Ammon's horn (tissue), 1 donor: ENCODE measurements at regions not wholly inside any gene's neighbourhood (a gene's known extent, or its start where the extent isn't known, plus 50 kb on each side); places are given as distances from the start of the nearest gene placed in this dataset.
"Not testable (repeated sequence)": the region's sequence is repeated elsewhere in the genome, so short reads cannot be mapped to it uniquely, and the experiment has no call there.

Source experiments
- DNase-seq: peaks from one replicate; pipeline ENCODE4 v3.0.0-alpha.2; 2016; ENCODE audit warnings: low spot score

DNA sequence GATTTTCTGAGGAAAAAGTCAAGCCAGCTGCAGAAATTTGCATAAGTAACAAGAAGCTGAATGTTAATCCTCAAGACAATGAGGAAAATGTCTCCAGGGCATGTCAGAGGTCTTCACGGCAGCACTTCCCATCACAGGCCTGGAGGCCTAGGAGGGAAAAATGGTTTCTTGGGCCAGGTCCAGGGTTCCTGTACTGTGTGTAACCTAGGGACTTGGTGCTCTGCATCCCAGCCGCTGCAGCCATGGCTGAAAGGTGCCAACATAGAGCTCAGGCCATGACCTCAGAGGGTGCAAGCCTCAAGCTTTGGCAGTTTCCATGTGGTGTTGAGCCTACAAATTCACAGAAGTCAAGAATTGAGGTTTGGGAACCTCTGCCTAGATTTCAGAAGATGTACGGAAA lies 144.1 kb downstream of the AKR1D1 start:
- DNase-seq: not testable (repeated sequence)

DNA sequence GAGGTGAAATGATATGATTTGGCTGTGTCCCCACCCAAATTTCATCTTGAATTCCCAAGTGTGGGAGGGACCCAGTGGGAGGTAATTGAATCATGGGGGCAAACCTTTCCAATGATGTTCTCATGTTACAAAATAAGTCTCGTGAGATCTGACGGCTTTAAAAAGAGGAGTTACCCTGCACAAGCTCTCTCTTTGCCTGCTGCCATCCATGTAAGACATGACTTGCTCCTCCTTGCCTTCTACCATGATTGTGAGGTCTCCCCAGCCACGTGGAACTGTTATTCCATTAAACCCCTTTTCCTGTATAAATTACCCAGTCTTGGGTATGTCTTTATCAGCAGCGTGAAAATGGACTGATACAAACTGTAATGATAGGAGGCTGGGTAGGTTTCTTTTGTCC lies 145.1 kb downstream of the AKR1D1 start:
- DNase-seq: not testable (repeated sequence)

DNA sequence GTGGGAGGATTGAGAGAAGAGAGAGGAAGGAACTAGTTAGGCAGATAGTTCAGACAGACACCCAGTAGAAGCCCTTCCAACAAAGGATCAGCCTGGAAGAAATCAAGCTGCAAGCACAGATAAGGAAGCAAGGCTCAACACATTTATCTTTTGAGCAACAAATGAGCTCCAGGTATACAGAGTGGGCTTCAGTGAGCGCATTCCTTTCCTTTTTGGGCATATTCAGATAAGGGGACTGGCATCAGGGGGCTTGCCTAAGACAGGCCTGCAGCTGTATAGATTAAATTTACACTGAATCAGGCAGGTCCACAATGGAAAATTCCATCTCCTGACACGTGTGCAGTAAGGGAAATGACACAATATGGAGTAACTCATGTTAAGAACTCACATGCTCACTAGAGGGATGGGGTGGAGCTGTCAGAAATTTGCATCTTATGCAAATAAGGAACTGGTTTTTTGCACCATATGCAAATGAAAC lies 147.2 kb downstream of the AKR1D1 start:
- no peak for DNase-seq

DNA sequence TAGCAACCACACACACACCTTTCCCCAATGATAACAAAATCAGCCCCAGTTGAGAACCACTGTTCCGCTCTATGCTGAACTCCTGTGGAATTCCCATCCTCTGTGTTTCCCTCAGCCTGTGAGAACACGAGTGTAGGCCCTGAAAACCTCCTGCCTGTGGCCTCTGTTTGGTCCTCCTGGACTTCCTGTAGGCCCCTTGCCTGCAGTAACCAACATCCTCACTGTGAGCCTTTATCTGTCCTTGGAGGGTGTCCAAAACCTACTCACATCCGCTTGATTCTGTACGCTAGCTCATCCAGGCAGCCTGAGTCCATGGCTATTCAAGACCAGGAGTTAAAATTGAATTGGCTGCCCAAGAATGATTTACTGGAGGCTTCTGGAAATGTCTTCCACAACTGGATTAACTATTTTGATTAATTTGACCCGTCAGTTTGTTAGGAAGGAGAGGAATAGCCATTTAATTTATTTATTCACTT lies 149.8 kb downstream of the AKR1D1 start:
- DNase-seq: peak; percentile 70

DNA sequence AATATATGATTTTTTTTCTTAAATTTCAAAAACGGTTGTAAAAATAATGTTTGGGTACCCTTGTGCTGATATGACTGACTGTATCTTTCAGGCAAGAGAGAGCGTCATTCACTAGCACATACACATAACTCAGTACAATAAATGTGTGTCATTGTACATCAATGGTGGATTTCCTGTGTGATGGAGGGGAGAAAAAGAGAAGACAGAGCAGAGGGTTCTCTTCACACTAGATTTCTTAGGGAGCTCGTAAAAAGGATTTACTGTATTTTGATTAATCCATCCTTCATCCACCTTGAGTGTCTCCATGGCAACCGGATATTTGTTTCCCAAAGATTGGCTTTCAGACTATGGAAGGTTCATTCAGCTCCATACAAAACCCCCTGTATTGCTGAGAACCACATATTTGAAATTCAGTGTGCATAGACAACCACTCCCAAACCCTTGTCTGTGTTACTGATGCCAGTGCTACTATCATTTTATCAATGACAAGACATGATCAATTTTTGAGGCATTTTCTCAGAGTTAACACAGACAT lies 150.6 kb downstream of the AKR1D1 start:
- DNase-seq: no peak

DNA sequence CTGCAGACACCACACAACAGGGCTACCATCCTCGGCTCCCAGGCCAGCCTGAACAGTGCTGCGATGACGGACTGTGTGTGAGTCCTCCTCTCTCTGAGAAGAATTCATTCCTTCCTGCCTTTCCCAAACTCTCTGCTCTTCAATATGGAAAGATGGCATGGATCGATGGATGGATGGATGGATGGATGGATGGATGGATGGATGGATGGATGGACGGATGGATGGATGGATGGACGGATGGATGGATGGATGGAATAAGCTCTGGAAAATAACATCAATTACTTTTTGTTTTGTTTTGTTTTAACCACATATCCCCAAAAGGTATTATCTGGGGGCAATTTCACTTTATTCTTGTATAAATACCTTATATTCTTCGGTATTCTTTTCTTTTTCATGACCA lies 151.9 kb downstream of the AKR1D1 start:
- no peak for DNase-seq

DNA sequence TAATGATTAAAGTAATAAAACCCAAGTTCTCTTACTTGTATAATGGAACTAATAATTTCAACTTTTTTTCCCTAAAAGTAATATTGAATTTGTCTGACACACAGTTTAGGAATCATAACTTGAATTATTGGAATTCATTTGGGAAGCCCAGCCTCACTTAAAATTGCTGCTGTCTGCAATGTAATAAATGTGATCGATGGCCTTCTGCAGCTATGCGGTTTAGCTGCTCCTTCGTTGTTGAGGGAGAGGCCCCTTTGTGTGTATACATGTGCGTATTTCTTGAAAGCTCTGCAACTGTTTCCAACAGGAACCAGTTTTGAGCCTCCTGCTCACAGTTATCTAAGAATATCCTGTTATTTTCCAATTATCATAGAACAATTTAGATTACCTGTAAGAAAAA lies 152.5 kb downstream of the AKR1D1 start:
- no peak for DNase-seq

DNA sequence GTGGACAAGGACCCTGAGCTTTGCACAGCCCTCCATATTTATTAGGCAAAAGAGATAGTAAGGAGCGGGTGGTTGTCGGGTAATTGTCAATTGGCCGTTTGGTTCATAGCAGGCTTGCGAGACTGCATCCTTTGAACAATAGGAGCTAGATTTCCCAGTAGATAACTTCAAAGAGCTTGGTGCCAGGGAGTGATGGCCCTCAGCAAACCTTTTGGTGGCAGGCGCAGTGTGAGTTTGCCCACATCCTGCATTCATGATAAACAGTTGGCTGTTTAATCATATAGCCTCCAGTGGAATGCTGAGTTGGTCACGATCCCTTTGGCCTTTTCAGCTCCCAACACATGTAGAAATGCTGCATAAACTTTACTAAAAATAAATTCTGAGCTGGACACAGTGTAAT lies 156.9 kb downstream of the AKR1D1 start:
- no peak for DNase-seq

DNA sequence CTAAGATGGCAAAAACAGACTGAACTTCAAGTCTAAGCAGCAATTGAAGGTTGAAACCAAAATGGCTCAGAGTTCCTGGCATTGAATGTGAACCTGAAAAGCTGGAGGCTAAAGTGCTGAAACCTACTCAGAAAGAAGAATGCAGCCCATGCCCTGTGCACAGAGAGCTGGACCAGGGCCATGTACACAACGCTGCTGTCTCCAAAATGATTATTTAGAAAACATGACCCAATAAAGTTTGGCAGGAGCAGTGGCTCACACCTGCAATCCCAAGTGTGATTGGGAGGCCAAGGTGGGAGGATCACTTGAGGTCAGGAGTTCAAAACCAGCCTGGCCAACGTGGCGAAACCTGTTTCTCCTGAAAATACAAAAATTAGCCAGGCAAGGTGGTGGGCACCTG lies 158.9 kb downstream of the AKR1D1 start:
- DNase-seq: no peak

DNA sequence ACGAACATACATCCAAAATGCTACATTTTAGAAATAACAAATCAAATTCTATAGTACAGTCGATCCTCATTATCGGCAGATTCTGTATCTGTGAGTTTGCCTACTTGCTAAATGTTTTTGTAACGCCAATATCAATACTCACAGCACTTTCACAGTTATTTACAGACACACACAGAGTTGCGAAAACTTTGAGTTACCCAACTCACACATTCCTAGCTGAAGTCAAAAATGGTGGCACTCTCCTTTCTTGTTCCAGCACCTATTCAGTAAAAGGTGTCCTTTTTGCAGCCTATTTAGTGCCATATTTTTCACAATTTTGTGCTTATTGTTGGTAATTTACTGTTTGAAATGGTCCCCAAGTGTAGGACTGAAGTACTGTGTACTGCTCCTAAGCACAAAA lies 161.7 kb downstream of the AKR1D1 start:
- DNase-seq: no peak

DNA sequence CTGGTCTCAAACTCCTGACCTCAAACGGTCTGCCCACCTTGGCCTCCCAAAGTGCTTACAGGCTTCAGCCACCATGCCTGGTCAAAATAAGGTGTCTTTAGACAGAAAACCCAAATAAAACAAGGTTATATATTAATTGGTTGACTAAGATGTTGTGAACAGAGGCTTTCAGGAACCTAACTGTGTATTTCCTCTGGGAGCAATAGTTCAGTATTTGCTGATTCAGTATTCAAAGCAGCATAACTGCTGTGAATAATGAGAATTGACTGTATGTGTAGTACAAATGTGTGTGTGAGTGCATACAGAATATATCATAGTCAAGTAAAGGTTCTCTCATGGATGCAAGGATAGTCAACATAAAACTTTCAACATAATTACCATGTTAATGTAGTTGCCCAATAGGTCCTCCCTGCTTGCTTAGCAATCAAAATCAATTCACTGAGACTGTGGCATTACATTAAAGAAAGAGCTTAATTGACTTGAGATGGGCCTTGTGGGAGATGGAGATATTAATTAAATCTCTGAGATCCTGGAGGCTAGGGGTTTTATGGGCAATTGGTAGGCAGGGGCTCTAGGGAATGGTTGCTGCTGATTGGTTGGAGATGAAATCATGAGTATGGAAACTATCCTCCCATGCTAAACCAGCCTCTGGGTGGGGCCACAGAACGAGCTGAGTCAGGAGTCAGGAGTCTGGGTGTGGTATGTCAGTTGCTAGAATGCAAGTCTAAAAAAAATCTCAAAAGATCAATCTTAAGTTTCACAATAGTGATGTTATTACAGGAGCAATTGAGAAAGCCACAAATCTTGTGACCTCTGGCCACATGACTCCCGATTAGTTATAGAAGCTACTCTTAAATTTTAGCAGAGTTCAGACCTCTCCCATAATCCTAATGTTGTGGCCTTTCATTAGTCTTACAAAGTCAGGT lies 162.7 kb downstream of the AKR1D1 start:
- no peak for DNase-seq

DNA sequence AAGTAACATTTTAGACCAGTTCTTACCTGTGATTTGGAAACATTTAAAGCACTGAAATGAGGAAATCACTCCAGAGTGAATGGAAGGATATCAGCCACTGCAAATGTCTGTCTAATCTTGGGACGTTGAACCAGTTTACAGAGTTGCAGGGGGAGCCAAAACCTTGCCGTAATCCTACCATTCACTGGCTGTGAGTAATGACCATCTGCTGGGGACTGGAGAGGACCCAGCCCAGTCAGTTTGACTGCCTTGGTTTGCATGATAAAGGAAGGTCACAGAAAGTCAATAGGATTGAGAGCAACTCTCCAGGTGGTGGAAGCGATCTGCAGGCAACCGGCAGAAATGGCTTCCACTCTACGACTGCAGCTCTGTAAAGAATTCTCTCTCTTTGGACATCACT lies 167.2 kb downstream of the AKR1D1 start:
- DNase-seq: no peak

DNA sequence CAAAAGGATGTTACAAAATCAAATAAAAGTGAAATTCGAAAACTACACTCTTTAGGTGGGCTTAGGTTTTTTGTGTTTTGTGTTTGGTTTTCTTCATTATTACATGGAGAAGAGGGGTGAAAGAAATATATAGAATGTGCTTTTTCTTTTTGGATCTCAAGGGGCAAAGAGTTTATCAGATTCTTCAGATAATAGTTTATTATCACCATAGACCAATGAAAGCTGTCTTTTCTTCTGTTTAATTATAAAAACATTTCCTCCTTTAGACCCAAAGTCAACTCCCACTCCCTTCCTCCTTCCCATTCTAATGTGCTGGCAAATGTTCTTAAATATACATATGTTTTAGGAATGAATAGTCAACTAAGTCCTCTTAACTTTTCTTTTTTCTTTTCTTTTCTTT lies 167.6 kb downstream of the AKR1D1 start:
- no peak for DNase-seq

DNA sequence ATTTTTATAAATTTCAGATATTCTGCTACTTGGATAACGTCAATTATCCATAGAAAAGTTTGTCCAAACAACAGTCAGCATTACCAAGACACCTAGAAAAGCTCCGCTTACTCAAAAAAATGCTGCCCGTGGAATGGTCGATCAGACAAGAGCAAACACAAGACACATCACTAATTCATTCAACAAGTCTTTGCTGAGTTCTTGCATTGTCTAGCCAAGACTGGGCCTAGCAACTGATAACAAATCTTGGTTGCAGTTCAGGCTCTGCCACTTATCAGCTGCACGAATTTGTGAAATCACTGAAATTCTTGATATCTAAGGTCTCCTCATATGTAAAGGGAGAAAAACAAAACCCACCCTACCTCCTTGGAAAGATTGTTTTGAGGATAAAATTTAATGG lies 168.3 kb downstream of the AKR1D1 start:
- no peak for DNase-seq

DNA sequence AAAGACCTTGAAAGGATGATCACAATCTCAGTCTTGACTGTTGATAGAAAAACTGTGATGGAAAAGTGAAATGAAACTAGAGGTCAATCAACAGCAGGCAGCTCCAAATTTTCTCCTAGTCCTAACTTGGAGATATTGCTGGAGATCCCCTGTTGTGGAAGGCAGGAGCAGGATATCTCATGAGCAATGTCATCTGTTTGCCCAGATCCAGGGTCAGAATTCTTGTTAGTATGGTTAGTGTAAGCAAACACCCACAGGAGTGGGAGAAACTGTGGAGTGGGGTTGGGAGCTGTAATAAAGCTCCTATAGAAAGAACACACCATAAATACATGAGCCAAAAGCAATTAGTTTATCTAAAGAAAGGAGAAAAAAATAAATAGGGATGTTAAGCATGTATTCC lies 169.0 kb downstream of the AKR1D1 start:
- no peak for DNase-seq

DNA sequence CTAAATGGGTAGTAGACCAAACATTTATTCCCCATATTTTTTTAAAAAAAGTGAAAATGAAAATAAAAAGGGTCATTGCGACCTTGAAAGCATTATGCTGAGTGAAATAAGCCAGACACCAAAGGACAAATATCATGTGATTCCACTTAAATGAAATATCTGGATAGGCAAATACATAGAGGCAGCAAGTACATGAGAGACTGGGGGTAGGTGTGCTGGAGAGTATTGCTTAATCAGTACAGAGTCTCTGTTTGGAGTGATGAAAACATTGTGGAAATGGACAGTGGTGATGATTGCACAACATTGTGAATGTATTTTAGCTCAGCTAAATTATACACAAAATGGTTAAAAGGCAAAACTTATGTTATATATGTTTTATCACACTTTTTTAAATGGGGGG lies 169.4 kb downstream of the AKR1D1 start:
- no peak for DNase-seq

DNA sequence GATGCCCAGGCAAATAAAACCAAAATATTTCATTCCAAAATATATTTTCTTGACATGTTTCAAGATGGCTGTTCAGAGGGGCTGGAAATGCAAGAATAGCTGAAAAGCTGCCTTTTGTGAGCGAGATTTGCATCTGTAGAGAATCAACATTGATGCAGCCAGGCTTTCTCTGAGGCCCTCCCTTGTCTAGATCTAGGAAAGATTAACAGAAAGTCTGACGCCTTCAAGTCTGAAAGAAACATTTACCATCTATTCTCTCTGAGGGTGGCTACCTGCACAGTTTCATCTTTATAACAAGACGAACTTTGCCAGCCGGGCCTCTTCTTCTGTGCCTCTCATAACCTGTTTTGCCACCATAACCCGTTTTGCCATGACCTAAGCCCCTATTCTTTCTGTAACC lies 170.2 kb downstream of the AKR1D1 start:
- no peak for DNase-seq

DNA sequence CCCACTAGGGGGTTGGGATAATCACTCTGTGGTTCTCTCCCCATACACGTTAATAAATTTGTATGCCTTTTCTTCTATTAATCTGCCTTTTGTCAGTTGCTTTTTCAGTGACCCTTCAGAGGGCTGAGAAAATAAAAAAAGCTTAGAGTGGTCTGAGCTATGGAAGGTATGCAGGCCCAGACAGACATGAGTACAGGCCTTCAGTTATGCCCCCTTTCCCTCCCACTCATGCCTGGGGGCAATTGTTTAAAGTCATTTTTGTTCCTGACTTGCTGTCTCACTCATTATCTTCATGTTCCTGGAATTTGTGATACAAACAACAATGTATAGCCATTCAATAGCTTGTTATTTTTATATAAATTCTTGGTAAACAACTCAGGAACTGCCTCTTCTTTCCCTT lies 170.8 kb downstream of the AKR1D1 start:
- no peak for DNase-seq

DNA sequence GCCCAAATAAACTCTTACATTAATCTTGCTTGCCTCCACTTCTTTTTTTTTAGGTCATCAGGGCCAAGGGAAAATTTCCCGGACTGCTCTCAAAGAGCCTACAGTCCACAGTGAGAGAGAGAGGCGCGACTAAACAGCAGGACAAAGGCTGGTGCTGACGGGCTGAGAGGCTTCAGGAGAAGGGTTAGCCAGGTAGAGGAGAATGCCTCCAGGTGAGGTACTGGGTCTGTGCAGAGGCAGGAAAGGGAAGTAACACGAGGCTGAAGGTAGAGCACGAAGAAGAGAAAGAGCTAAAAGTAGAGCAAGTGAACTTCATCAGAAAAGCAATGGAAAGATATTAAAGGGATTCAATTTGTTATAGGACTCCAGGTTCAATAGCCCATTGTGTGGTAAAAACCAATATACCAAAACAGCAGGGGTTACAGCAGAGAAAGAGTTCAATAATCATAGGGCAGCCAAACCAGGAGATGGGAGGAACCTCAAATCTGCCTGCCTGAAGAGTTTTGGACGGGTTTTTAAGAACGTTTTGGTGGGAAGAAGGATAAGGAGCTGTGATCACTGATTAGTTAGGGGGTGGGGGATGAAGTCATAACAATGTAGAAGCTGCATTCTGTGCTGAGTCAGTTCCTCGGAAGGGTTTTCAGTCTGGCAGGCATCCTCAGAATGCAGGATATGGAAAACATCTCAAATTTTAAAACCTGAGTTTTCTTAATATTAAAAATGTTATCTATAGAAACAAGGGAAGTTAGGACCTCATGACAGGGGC lies 171.5 kb downstream of the AKR1D1 start:
- DNase-seq: no peak

DNA sequence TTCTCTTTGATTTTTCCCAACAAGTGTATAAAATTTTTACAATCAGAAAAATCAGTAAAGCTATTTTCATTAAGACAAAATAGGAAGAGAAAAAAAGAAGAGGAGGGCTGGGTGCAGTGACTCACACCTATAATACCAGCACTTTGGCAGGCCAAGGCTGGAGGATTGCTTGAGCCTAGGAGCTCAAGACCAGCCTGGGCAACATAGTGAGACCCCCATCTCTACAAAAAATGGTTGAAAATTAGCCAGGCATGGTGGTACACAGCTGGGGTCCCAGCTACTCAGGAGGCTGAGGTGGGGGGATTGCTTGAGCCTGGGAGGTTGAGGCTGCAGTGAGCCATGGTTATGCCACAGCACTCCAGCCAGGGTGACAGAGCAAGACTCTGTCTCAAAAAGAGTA lies 172.3 kb downstream of the AKR1D1 start:
- no peak for DNase-seq

DNA sequence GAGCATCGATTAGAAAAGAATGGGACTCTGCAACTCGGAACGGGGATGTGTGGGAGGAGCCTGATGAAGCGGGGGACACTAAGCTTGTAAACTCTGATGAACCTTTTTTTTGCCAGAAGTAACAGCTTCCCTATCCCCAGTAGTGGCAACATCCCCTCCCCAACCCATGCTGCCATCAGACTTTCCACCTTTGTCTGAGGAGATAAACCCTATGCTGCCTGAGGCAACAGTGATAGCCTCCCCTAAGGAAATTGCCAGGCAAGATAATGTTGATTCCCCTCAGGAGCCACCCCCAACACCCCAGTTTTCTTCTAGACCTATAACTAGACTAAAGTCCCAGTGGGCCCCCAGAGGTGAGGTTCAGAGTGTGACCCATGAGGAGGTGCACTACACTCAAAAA lies 173.7 kb downstream of the AKR1D1 start:
- no peak for DNase-seq

DNA sequence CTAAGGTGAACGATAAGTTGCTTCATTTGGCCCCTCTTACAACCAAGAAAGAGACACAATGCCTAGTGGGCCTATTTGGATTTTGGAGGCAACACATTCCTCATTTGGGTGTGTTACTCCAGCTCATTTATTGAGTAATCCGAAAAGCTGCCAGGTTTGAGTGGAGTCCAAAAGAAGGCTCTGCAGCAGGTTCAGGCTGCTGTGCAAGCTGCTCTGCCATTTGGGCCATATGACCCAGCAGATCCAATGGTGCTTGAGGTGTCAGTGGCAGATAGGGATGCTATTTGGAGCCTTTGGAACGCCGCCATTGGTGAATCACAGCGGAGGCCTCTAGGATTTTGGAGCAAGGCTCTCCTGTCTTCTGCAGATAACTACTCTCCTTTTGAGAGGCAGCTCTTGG lies 176.4 kb downstream of the AKR1D1 start:
- peak; percentile 7 for DNase-seq

DNA sequence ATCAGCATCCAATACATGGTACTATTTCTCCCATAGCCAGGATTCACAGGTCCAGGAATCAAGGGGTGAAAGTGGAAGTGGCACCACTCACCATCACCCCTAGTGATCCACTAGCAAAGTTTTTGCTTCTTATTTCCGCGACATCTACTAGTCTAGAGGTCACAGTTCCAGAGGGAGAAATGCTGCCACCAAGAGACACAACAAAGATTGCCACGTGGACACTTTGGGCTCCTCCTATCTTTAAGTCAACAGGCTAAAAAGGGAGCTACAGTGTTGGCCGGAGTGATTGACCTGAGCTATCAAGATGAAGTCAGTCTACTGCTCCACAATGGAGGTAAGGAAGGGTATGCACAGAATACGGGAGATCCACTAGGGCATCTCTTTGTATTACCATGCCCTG lies 178.2 kb downstream of the AKR1D1 start:
- DNase-seq: no peak
